Hematopoietic multipotent progenitor cell treated with erythropoietin and hydrocortisone succinate and interleukin-3 and kit ligand, for 6 days (in vitro differentiated cells): ENCODE measurements at regions not wholly inside any gene's neighbourhood (a gene's known extent, or its start where the extent isn't known, plus 50 kb on each side); places are given as distances from the start of the nearest gene placed in this dataset.
"Not testable (repeated sequence)": the region's sequence is repeated elsewhere in the genome, so short reads cannot be mapped to it uniquely, and the experiment has no call there.

ENCODE experiments used
- DNase-seq: peaks from one replicate; pipeline ENCODE4 v3.0.0-alpha.2; 2015

- no peak for DNase-seq
These were observed 163.2 kb upstream of the OLIG3 start for GRCh38 chr6:137657351-137657911.

- DNase-seq: no peak
These were observed 164.1 kb upstream of the OLIG3 start for GRCh38 chr6:137658287-137658686.

- DNase-seq: no peak
These were observed 165.7 kb upstream of the OLIG3 start for GRCh38 chr6:137659871-137660270.

- DNase-seq: no peak
These were observed 166.1 kb upstream of the OLIG3 start for GRCh38 chr6:137660296-137660731.

GRCh38 chr6:137661601-137662000 is 167.4 kb upstream of the OLIG3 start:
- DNase-seq: peak; percentile 57

- DNase-seq: no peak
These were observed 170.0 kb upstream of the OLIG3 start for GRCh38 chr6:137664183-137664582.

GRCh38 chr6:137665342-137665934 is 171.2 kb upstream of the OLIG3 start:
- DNase-seq: no peak

- no peak for DNase-seq
These were observed 172.1 kb upstream of the OLIG3 start for GRCh38 chr6:137666202-137666774.

GRCh38 chr6:137673603-137674002 is 179.4 kb upstream of the OLIG3 start:
- DNase-seq: no peak

- DNase-seq: no peak
These were observed 182.7 kb upstream of the OLIG3 start for GRCh38 chr6:137676888-137677287.

GRCh38 chr6:137677709-137678108 is 183.5 kb upstream of the OLIG3 start:
- DNase-seq: peak; percentile 32

GRCh38 chr6:137678451-137678850 is 184.3 kb upstream of the OLIG3 start:
- DNase-seq: no peak

- no peak for DNase-seq
These were observed 186.2 kb upstream of the TNFAIP3 start for GRCh38 chr6:137680705-137681346.

GRCh38 chr6:137681445-137682009 is 185.5 kb upstream of the TNFAIP3 start:
- DNase-seq: no peak

GRCh38 chr6:137682658-137683057 is 184.4 kb upstream of the TNFAIP3 start:
- DNase-seq: not testable (repeated sequence)

- no peak for DNase-seq
These were observed 183.1 kb upstream of the TNFAIP3 start for GRCh38 chr6:137683916-137684315.

GRCh38 chr6:137685798-137686375 is 181.2 kb upstream of the TNFAIP3 start:
- no peak for DNase-seq

GRCh38 chr6:137687818-137688217 is 179.2 kb upstream of the TNFAIP3 start:
- DNase-seq: no peak

- DNase-seq: no peak
These were observed 178.7 kb upstream of the TNFAIP3 start for GRCh38 chr6:137688230-137688971.

- no peak for DNase-seq
These were observed 177.7 kb upstream of the TNFAIP3 start for GRCh38 chr6:137689377-137689776.

GRCh38 chr6:137690034-137690433 is 177.0 kb upstream of the TNFAIP3 start:
- no peak for DNase-seq

- no peak for DNase-seq
These were observed 176.3 kb upstream of the TNFAIP3 start for GRCh38 chr6:137690721-137691120.

GRCh38 chr6:137692308-137692707 is 174.8 kb upstream of the TNFAIP3 start:
- no peak for DNase-seq
